Ramos (cell line): ENCODE measurements at regions not wholly inside any gene's neighbourhood (a gene's known extent, or its start where the extent isn't known, plus 50 kb on each side); places are given as distances from the start of the nearest gene placed in this dataset.
"Not testable (repeated sequence)": the region's sequence is repeated elsewhere in the genome, so short reads cannot be mapped to it uniquely, and the experiment has no call there.

ENCODE experiments used
- in situ Hi-C: fragments of 300-500 bp; cut with MboI; formaldehyde crosslinking; loops from one replicate; pipeline ENCODE4 v1.14.3; 2022; ENCODE audit warnings: low sequenced_read_pairs; ENCODE audit not compliant: unreplicated experiment

DNA sequence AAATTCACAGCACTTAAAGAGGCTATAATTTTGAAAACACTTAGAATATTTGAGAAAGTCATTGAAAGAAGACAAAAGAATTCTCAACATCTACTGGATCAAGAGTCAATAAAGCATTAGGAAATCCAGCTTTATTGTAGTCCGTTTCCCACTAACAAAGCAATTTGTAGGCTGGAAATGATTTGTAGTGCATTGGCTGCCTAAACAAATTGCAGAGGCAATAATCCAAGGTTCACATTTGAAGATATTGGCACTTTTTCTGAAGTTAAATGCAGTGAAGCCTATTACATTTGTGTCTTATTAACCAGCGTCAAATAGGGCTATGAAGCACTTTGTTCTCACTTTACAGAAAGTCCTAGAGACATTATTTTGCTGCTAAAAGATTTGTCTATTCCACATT, 848.1 kb upstream of the SLITRK1 start:
- in situ Hi-C loops: no loop called here

DNA sequence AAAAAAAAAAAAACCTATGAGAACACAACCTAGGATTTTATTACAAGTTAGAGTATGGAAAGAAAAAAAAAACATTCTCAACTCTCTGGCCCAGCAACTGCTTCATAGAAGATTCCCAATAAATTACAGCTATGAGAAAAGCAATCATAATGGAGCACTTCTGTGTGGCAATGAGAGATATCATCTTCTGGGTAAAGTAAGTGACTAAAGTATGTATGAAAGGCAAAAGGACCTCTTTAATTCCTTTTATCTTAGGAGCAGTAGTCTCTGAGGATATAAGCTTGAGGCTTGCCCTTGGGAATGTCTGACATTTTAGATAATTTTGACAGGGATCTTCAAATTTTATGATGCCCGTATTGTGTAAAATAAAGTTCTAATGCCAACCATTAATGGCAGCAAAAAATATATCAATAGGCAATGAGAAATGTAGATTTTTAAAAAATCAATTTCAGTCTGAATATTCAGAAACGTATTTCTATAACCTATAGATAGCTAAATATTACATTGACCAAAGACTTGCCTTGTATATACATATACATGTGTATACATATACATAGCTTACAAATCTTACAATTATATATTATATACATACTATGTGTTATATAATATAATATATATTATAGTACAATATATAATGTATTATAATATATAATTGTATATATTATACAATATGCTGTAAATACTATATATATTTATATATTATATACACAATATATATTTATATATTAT, 823.9 kb upstream of the SLITRK1 start:
- in situ Hi-C loops: no loop called here

DNA sequence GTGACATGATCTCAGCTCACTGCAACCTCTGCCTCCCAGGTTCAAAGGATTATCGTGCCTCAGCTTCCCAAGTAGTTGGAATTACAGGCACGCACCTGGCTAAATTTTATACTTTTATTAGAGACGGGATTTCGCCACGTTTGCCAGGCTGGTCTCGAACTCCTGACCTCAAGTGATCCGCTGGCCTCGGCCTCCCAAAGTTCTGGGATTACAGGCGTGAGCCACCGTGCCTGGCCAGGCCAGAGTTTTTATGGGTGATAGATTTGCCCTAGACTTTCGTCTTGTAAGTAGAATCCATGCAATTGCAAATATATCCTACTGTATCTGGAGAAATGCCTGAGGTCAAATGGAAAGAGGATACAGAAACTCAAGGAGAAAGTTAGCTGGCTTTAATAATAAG, 819.9 kb upstream of the SLITRK1 start:
- in situ Hi-C loops: no loop called here

DNA sequence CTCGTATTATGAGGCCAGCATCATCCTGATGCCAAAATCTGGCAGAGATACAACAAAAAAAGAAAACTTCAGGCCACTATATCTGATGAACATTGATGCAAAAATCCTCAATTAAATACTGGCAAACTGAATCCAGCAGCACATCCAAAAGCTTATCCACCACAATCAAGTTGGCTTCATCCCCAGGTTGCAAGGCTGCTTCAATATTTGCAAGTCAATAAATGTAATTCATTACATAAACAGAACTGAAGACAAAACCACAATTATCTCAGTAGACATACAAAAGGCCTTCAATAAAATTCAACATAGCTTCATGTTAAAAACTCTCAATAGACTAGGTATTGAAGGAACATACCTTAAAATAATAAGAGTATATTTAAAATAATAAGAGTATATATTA, 815.3 kb upstream of the SLITRK1 start:
- in situ Hi-C loops: not testable (repeated sequence)

DNA sequence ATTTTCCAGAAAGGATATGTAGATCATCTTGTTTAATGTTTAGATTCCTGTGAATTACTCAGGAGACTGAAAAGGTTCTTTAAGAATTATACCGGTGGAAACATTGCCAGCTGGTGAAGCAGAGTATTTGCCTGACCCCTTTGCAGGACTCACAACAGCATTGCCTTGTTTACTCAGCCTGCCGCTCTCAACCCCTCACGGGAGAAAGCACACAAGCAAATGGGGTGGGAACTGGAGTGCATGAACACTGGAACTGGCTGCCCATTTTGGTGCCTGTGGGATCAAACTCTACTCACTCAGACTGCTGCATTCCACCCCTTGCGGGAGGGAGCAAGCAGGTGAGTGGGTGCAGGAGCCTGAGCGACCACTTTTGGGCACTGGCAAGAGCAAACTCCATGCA, 804.7 kb upstream of the SLITRK1 start:
- in situ Hi-C loops: no loop called here

DNA sequence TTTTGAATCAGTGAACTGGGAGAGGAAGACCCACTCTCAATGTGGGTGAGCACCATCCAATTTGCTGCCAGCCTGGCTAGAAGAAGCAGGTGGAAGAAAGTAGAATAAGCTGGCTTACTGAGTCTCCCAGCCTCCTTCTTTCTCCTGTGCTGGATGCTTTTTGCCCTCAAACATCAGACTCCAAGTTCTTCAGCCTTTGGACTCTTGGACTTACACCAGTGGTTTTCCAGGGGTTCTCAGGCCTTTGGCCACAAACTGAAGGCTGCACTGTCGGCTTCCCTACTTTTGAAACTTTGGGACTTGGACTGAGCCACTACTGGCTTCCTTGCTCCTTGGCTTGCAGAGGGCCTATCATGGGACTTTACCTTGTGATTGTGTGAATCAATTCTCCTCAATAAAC, 804.2 kb upstream of the SLITRK1 start:
- in situ Hi-C loops: no loop called here

DNA sequence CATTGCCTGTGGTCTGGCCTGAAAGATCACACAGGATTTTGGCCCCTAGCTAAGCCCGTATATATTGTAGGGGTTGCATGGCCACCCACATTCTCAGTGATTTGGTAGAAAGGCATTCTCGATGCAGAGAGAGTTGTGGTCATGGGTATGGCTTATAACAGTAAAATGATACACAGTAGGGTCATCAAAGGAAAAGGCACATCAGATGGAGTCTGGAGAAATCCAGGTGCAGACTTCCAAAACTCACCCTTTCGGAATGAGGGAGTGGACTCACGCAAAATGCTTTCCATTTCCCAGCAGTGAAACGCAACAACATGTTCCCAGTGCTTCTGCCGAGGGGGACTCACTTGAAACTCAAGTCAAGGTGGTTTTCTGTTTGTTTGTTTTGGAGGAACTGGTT, 802.5 kb upstream of the SLITRK1 start:
- in situ Hi-C loops: no loop called here

DNA sequence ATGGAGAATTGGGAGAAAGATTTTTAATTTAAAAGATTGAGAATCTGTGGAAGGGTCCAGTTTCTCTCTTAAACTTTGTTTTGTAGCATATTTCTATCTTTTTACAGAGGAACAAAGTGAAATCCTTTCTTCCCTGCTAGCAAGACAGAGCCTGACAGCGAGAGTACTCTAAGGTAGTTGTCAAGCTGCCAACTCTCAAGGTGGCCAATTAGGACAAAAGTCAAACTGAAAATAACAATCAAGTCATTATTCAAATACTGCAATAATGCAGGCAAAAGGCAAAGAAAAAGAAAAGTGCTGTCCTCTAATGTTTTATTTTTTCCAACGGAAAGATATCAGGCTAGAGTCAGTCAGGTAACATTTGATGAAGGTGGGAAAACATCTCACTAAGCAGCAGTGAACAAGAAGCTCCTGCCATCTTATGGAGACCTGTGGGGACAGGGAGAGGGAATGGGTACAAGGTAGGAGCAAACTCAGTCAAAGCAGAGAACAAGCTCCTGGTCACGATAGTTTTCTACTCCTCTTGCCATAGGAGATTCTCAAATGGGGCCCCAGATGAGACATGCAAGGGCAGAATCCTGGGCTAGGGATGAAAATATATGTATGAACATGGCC, 801.9 kb upstream of the SLITRK1 start:
- in situ Hi-C loops: no loop called here

DNA sequence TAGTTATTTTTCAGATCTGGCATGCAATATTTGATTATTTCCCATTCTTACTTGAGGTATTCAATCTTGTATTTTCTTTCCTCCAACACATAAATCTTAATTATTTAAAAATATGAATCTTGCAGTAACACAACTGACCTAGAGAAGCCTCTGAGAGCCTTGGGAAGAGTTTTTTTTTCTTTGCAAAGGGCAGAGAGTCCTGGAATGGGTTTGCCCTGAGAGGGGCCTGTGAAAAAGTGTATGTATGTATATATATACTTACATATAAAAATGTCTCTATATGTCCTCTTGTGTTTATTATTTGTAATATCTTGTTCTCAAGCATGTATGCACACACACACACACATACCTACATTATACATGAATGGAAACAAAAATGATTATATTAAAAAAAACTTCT, 801.2 kb upstream of the SLITRK1 start:
- in situ Hi-C loops: no loop called here

DNA sequence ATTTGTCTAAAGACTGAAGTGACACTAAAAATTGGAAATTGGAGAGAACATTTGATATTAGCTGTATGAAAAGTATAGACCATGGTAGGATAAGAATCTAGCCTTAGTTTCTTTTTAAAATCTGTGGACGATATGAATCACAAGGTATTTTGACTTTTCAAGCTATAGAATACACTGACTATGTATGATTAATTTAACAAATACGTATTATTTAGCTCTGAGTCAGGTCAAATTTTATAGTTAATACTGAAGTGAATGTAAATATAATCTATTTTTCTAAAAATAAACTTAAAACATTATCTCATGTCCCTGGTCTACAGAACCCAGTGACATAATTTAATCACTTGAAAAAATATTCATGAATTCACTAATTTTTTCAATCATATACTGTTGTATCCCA, 795.6 kb upstream of the SLITRK1 start:
- in situ Hi-C loops: no loop called here

DNA sequence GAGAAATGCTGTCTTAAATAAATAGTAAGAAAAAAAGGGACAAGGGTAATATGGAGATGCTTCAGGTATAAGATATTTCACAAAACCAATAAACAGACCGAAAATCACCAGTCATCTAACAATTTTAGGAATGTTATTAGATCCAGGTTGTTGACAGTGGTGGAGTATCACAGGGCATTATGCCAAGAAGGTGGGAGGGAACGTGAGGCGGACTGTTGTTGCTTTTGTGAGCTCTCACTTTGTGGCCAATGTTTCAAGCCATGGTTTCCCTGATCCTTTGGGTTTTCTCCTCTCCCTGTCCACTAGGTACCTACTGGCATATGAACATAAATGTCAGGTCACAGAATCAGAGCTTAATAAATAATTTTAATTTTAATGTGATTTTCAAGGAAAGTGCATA, 790.3 kb upstream of the SLITRK1 start:
- in situ Hi-C loops: no loop called here

DNA sequence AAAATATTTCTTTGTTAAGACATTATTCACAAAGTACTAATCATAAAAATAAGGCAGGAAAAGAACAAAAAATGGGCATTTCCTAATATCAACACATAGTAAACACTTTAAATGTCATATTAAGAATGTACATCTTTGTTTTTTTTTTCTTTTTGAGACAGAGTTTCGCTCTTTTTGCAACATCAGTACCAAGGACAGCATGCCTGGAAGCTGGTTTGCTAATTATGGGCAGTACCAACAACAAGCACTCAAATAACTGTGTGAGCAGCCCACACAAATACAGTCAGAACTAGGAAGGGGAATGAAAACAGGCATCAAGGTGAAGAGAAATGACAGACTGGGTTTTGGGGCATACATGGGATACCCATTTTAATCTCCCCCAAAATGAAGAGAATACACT, 788.0 kb upstream of the SLITRK1 start:
- in situ Hi-C loops: no loop called here

DNA sequence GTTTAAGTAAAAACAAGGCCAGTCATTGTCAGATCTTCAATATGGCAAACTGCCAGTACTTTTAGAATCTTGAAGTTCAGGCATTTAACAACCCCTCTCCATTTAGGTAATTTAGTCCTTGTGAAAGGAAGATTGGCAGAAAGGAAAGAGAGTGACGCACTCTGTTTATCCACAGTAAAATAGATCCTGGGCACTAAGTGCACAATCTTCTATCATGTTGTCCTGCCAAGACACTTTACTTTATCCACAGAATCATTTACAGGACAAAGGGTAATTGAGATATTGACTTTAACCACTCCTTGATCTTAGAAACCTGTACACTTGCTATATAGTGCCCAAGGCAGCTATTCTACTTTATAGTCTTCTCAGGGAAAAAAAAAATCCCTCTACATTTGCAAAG, 786.4 kb upstream of the SLITRK1 start:
- in situ Hi-C loops: no loop called here

DNA sequence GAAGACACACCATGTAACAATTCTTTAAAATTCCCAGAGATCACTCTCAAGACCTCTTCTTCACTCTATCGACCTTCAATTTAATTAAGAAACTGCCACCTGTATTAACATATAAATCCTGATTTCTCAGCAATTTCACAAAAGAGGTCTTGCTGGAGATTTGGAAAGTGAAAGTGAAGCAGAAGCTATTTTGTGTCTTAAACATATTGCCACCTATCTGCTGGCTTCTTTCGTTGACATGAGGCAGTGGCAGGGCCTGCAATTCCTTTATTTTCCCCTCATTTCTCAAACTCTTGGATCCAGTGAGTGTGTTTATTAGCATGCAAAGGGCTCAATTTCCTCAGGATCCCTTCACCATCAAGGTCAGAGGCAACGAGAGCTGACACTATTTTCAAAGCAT, 780.2 kb upstream of the SLITRK1 start:
- in situ Hi-C loops: no loop called here

DNA sequence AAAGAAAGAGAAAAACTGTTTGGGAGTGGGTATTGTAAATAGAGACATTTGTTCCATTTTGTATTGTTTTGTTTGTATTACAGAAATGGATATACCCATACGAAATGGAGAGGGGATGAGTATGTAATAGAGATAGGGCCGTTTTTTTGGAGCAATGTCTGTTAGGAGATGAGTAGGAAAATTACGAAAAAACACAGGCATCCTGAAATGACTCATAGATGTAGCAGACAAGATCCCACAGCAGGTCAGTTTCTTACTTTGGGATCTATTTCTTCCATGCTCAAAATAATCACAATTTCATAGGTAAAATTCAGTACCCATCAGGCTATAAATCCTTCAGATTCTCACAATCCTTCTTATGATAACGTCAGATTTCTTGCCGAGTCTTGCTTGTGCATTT, 779.4 kb upstream of the SLITRK1 start:
- in situ Hi-C loops: no loop called here

DNA sequence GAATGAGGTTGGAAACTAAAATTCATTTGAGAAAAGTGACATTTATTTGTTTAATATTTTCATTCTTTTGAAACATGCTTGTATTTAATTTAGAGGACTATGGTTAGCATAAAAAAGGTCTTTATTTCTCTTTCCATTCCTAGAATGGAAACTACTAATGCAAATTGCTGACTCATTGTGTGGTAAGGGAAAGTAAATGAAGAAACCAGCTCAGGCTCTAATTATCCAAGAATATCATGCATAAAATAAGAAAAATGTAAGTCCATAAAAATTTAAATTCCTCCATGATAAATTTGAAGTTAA, 777.0 kb upstream of the SLITRK1 start:
- in situ Hi-C loops: no loop called here

DNA sequence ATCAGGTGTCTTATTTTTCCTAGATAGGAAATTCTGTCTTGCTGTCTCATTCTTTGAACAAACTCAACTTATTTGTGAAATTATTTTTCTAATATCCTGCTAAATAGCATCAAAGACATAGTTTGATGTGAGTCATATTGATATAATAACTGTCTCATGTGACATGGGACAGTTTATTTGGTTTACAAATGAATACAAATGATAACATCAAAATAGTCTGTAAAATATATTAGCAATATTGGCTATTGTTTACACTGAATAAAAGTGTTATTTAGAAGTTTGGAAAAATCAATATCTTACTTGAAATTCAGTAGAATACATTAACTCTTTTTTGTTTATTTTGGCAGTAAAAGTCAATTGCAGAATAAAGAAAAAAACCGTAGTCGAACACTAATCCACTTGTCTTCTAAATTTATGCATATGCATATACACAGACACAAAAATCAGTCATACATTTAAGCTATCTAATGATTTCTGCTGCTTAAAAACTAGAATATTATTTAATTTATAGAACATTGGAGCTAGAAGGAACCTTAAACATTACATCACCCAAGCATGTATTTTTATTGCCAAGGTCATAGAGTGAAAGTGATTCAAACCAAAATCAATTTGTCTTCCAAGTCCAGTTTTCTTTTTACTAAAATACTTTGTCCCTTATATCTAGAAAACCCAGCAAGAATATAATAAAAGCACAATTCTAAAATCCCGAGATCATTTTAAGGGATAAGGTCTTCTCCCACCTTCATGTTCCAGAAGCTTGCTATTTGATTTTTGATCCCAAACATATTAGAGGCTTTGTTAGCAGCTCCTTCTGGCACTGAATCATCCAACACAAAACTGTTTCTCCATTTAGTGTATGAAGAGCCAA, 776.5 kb upstream of the SLITRK1 start:
- in situ Hi-C loops: no loop called here

DNA sequence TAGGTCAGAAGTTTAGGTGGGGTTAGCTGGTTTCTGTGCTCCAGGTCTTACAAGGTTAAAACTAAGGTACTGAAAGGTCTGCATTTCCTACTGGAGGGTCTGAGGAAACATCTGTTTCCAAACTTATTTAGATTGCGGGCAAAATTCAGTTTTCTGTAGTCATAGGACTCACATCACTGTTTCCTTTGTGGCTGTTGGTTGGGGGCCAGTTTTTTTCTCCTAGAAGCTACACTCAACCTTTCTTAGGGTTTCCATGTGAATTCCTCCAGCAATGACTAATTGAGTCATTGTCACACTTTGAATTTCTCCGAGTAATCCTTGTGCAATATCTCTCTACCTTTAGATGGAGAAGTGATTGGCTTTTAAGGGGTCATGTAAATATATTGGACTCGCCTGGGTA, 773.4 kb upstream of the SLITRK1 start:
- in situ Hi-C loops: no loop called here

DNA sequence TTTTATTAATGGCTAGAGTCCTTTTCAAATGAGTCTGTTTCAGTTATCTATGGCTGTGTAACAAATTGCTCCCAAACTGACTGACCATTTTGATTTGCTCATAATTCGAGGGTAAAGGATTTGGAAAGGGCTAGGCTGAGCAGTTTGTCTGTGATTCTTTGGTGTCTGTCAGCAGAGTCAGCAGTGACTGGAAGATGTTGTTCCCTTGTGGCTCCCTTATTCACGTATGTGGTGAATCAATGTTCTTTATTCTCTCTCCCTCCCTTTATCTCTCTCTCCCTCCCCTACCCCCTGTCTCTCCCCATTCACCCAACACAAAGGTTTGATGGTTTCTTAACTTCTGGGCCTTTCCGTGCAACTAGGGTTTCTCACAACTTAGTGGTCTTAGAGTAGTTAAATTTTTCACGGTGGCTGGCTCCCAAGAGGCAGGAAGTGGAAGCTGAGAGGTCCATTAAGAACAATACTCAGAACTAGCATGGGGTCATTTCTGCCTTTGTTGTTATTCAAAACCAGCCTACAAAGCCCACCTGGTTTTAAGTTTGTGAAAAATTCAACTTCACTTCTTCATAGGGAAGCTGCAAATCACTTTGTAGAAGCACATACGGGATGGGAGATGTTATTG, 772.5 kb upstream of the SLITRK1 start:
- in situ Hi-C loops: no loop called here

DNA sequence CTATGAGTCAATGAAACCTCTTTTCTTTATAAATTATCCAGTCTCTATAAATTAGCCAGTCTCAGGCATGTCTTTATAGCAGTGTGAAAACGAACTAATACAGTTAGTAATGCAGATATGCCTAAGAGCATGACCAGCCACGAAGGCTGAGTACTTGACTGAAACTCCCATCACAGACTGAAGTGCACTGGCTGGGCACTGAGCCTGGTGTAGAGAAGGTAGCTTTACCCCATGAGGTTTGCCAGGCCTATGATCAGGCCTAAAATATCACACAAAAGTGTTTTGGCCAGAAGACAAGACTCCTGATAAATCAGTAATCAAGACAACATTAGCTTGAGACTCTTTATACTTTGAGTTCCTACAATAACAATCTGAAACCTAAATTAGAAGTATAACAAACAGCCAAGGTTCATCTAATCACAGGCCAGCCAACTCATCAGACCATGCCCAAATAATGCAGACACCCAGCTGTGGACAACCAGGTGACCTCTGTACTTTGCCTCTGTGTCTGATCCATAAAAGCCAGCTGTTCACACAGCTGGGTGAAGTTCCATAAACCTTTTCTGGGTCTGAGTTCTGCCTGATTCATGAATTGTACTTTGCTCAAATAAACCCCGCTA, 771.8 kb upstream of the SLITRK1 start:
- in situ Hi-C loops: no loop called here

DNA sequence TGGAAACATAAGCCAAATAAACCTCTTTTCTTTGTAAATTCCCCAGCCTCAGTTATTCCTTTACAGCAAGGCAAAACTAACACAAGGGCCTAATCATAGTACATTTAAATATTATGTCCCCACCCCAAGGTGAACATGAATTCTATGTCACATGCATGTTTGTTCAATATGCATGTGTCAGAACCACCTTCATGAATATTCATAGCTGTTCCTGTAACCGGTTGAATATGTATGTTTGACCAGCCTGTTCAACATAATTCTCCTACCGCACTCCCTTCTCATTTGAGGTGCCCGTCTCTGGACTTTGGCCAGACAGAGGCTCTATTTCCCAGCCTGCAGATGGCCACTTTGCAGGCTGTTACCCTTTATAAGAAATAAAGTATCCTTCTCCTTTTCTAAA, 769.4 kb upstream of the SLITRK1 start:
- in situ Hi-C loops: no loop called here
